DMS79 treated with DMSO at 0.1 percent for 48 hours (cell line): ENCODE measurements at regions not wholly inside any gene's neighbourhood (a gene's known extent, or its start where the extent isn't known, plus 50 kb on each side); places are given as distances from the start of the nearest gene placed in this dataset.
"Not testable (repeated sequence)": the region's sequence is repeated elsewhere in the genome, so short reads cannot be mapped to it uniquely, and the experiment has no call there.

Experiments used
- DNase-seq: peaks from one replicate; lab custom pipeline; 2025; lab: John Stamatoyannopoulos, UW

DNA sequence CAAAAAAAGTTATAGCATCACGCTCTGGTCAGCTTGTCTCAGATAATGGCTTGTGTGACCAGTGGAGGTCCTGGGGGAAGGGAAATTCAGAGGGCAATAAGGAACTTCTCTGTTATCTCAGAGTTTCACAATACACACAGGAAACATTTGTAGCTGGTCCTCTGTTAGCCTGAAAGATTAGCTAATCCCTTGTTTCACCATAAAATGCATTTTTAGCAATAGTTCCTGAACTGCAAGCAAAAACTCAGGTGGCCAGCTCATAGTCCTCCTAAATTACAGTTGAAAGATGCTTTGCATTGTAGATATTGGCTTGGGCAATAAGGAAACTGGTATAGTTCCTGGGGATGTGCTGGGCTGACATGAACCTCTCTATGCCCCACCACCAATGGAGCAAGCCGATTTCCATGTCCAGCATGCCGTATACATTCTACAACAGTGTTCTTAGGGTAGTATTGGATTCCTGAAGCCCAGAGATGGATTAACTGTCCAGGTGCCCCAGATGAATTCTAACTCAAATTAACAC, 141.5 kb upstream of the TBL1XR1 start:
- no peak for DNase-seq

DNA sequence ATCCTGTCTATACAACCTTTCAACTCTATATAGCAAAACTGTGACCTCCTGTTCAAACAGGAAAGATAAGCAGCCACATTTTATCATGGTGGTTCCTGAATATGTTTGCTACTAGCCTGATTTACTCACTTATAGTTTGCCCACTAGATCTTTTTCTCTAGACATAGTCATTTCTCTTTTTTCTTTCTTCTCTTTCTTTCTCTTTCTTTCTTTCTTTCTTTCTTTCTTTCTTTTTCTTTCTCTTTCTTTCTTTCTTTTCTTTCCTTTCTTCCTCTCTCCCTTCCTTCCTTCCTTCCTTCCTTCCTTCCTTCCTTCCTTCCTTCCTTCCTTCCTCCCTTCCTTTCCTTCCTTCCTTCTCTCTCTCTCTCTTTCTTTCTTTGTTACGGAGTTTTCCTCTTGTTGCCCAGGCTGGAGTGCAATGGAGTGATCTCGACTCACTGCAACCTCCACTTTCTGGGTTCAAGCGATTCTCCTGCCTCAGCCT, 142.0 kb upstream of the TBL1XR1 start:
- DNase-seq: not testable (repeated sequence)

- DNase-seq: no peak
Measured at GRCh38 chr3:177340243-177340830, 143.1 kb upstream of the TBL1XR1 start.

GRCh38 chr3:177341736-177342419, 144.6 kb upstream of the TBL1XR1 start:
- DNase-seq: no peak

- DNase-seq: no peak
Measured at GRCh38 chr3:177343122-177343625, 145.9 kb upstream of the TBL1XR1 start.

DNA sequence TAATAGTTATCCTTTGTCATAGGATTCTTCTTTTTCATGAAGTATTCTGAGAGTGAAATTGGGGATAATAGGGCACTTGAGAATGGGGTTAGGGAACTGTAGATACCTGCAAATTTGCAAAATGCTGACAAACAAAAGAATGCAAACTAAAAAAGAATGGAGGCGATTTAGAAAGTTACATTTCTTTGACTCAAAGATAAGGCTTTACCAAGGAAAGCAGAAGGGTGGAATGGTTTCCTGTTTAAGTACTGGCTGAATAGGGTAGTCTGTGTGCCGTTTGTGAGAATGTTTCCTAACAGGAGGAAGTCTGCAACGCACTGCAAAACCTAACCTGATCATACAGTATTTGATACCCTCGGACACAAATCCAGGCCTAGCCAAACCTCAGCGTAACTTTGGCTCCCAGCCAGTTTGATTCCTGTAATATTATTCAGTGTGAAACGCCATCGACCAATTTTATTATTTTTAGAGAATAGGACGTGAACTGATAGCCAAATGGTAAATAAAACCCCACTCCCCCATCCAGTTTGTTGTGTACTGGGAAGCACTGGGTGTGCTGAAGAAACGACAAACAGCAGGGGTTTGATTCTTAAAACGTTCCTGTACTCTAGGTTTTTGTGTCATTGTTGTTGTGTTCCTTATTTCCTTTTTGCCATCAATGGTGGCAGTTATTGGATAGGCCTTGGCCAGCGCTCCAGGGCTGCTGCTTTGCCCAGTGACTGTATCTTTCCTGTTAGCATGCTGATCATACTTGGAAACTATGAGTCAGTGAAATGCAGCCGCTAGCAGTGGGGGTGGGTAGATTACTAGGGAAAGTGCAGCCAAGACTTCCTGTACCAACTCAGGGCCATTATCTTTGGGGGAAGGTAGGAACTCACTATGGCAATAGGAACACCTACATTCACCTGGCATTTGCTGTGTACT, 148.0 kb upstream of the TBL1XR1 start:
- no peak for DNase-seq

GRCh38 chr3:177345973-177346503, 148.8 kb upstream of the TBL1XR1 start:
- DNase-seq: no peak

DNA sequence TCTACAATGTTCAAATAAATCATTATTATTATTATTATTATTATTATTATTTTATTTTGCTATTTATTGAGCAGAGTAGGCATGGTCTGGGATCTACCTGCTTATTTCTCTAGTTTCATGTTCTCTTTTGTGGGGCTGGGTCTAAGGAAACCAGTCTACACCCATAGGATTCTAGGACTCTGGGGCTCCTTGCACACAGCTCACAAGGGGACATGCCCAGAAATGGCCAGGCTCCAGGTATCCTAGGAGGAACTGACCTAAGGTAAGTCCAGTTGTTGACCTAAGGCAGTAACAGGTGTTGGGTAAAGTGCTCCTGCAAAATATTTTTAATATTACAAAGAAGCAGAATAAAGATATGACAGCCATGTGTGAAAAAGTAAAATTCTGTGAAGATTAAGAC, 149.6 kb upstream of the TBL1XR1 start:
- no peak for DNase-seq

- DNase-seq: no peak
Measured at GRCh38 chr3:177347611-177348010, 150.3 kb upstream of the TBL1XR1 start.

GRCh38 chr3:177348974-177349373, 151.7 kb upstream of the TBL1XR1 start:
- DNase-seq: no peak

- no peak for DNase-seq
Measured at GRCh38 chr3:177349384-177349783, 152.1 kb upstream of the TBL1XR1 start.

GRCh38 chr3:177350121-177350520, 152.8 kb upstream of the TBL1XR1 start:
- no peak for DNase-seq

DNA sequence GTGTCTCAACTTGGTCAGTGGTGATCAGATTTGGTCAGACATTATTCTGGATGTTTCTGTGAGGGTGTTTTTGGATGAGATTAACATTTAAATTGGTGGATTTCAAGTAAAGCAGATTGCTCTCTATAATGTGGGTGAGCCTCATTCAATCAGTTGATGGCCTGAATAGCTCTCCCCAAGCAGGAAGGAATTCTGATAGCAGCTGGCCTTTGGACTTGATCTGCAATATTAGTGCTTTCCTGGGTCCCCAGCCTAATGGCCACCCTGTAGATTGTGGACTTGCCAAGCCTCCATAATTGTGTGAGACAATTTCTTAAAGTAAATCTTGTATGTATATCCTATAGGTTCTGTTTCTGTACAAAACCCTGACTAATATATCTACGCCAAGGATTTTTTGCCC, 153.9 kb upstream of the TBL1XR1 start:
- no peak for DNase-seq

- DNase-seq: no peak
Measured at GRCh38 chr3:177351757-177352158, 154.5 kb upstream of the TBL1XR1 start.

DNA sequence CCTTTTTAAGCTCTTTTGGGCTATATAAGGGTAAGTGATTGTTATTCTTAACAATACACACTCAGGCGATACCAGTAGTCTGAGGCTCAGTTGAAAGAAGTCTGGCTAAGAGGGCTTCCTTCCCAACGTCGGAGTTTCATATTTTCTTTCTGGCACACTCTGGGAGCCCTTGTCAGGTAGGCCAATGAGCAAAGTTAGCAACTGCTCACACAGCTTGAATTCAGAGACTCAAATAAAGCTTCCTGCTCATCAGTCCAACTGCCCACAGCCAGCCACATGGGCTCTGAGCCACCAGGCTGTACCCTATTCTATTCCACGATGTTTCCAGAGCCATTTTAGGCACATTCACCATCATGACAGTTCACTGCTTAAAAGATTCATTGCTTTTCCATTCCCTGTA, 155.1 kb upstream of the TBL1XR1 start:
- no peak for DNase-seq

DNA sequence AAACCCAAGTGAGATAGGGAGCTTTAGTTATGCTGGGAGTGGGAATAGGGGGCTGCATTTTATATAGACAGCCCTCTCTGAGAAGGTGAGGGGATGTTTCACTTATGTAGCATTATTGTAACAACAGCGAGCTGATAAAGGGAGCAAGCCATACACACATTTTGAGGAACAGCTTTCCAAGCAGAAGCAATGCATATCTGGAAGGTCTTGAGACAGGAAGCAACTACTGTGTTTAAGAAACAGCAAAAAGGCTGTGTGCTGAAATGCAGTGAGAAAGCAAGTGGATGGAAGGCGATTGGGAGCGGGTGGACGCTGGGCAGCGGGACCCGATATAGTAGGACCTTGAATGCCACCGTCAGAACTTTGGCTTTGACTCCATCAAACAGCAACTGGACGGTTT, 155.9 kb upstream of the TBL1XR1 start:
- no peak for DNase-seq

DNA sequence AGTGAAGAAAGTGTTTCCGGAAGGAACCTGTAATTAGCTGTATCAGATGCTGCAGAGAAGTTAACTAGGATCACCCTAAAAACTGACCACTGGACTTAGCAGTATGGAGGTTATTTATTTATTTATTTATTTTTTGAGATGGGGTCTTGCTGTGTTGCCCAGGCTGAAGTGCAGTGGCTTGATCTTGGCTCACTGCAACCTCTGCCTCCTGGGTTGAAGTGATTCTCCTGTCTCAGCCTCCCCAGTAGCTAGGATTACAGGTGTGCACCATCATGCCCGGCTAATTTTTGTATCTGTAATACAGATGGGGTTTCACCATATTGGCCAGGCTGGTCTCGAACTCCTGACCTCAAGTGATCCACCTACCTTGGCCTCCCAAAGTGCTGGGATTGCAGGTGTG, 156.6 kb upstream of the TBL1XR1 start:
- DNase-seq: not testable (repeated sequence)

GRCh38 chr3:177354466-177354865, 157.2 kb upstream of the TBL1XR1 start:
- no peak for DNase-seq

DNA sequence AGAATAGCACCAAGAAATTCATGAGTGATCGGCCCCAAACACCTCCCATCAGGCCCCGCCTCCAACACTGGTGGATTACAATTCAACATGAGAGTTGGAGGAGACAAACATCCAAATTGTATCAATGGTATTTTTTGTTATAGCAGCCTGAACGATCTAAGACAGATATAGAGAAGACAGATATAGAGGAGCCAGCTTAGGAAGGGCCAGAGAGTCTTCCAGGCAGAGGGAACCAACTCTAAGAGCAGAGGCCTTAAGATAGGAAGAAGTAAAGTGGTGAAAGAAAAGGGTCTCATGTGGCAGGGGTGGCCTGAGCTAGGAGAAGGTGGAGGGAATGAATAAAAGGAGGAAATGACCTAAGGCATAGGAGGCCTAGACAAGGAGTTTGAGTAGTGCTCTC, 158.8 kb upstream of the TBL1XR1 start:
- no peak for DNase-seq

DNA sequence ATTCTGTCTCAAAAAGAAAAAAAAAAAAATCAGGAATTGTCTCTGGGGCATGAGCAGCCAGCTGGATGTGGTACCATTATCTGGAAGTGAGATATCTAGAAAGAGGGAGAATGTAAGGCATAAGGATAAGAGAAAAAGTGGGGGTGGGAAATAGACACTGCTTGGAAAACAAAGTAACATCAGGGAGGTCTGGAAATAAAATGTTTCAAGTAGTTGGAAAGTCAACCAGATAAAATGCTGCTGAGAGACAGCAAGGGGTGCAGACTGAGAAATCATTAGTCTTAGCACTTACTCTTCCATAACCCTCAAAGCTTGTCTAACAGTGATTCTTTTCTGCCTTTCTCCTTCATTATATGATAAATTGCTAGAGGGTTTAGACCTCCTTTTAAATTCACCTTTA, 159.7 kb upstream of the TBL1XR1 start:
- DNase-seq: no peak

- peak; percentile 19 for DNase-seq
Measured at GRCh38 chr3:177357352-177358090, 160.2 kb upstream of the TBL1XR1 start.
